GOT3 (cell line): ENCODE measurements at regions not wholly inside any gene's neighbourhood (a gene's known extent, or its start where the extent isn't known, plus 50 kb on each side); places are given as distances from the start of the nearest gene placed in this dataset.
"Not testable (repeated sequence)": the region's sequence is repeated elsewhere in the genome, so short reads cannot be mapped to it uniquely, and the experiment has no call there.

ENCODE experiments used
- DNase-seq: peaks from one replicate; lab custom pipeline; 2025; ENCODE audit warnings: mixed read lengths; lab: John Stamatoyannopoulos, UW

- no peak for DNase-seq
These were observed 211.9 kb upstream of the IRF2BP2 start for GRCh38 chr1:234821840-234822239.

- DNase-seq = no peak
These were observed 210.6 kb upstream of the IRF2BP2 start for GRCh38 chr1:234820597-234820996.

GRCh38 chr1:234819845-234820244 lies 209.9 kb upstream of the IRF2BP2 start:
- DNase-seq = not testable (repeated sequence)

- DNase-seq = not testable (repeated sequence)
These were observed 208.0 kb upstream of the IRF2BP2 start for GRCh38 chr1:234818040-234818387.

- DNase-seq = not testable (repeated sequence)
These were observed 207.5 kb upstream of the IRF2BP2 start for GRCh38 chr1:234817313-234818039.

GRCh38 chr1:234816864-234817263 lies 206.9 kb upstream of the IRF2BP2 start:
- not testable (repeated sequence) for DNase-seq

GRCh38 chr1:234816186-234816851 lies 206.3 kb upstream of the IRF2BP2 start:
- not testable (repeated sequence) for DNase-seq

- DNase-seq = not testable (repeated sequence)
These were observed 205.4 kb upstream of the IRF2BP2 start for GRCh38 chr1:234815295-234815815.

GRCh38 chr1:234814235-234814634 lies 204.3 kb upstream of the IRF2BP2 start:
- not testable (repeated sequence) for DNase-seq

GRCh38 chr1:234811824-234812223 lies 201.8 kb upstream of the IRF2BP2 start:
- DNase-seq = not testable (repeated sequence)

- not testable (repeated sequence) for DNase-seq
These were observed 200.7 kb upstream of the IRF2BP2 start for GRCh38 chr1:234810726-234811125.

GRCh38 chr1:234809854-234810245 lies 199.9 kb upstream of the IRF2BP2 start:
- not testable (repeated sequence) for DNase-seq

- DNase-seq = not testable (repeated sequence)
These were observed 199.2 kb upstream of the IRF2BP2 start for GRCh38 chr1:234808943-234809853.

GRCh38 chr1:234808459-234808858 lies 198.5 kb upstream of the IRF2BP2 start:
- DNase-seq = not testable (repeated sequence)

- not testable (repeated sequence) for DNase-seq
These were observed 197.7 kb upstream of the IRF2BP2 start for GRCh38 chr1:234807705-234808104.

GRCh38 chr1:234802586-234802985 lies 192.6 kb upstream of the IRF2BP2 start:
- DNase-seq = not testable (repeated sequence)

GRCh38 chr1:234801636-234802035 lies 191.7 kb upstream of the IRF2BP2 start:
- DNase-seq = not testable (repeated sequence)

- not testable (repeated sequence) for DNase-seq
These were observed 191.2 kb upstream of the IRF2BP2 start for GRCh38 chr1:234801147-234801546.

- DNase-seq = not testable (repeated sequence)
These were observed 190.6 kb upstream of the IRF2BP2 start for GRCh38 chr1:234800563-234800962.

- DNase-seq = not testable (repeated sequence)
These were observed 189.2 kb upstream of the IRF2BP2 start for GRCh38 chr1:234799021-234799689.

- DNase-seq = not testable (repeated sequence)
These were observed 187.2 kb upstream of the IRF2BP2 start for GRCh38 chr1:234797216-234797615.
